ENCODE measurements at regions not wholly inside any gene's neighbourhood (a gene's known extent, or its start where the extent isn't known, plus 50 kb on each side); places are given as distances from the start of the nearest gene placed in this dataset.

- TF ChIP-seq NFE2L1 (CRISPR knock-in tag; IDR thresholded peaks at IDR 0.05) = no peak
- no peak for TF ChIP-seq CDX4 (CRISPR knock-in tag; IDR thresholded peaks at IDR 0.05; ENCODE audit: borderline replicate concordance)
- TF ChIP-seq NR2C2 (CRISPR knock-in tag; IDR thresholded peaks at IDR 0.05) = no peak
- no peak for TF ChIP-seq ETV6 (CRISPR knock-in tag; IDR thresholded peaks at IDR 0.05)
- no peak for TF ChIP-seq ZBTB43 (CRISPR knock-in tag; IDR thresholded peaks at IDR 0.05)
These were observed 233.4 kb downstream of the CDC5L start (continued) for GRCh38 chr6:44620922-44621321.

GRCh38 chr6:44621846-44622245, 234.3 kb downstream of the CDC5L start:
- DNase-seq (ENCODE audit: low spot score) (no peak), ATAC-seq (no peak)
- no peak overlapping the region for H3K4me3 Mint-ChIP-seq
- no peaks in the 10 kb centered on the region for H3K36me3 Mint-ChIP-seq
- peaks cover 62% of the 10 kb centered on the region for H3K4me1 Mint-ChIP-seq
- POLR2A ChIA-PET = no interaction called here
- no peaks in the 10 kb centered on the region for H3K9me3 Mint-ChIP-seq
- H3K27me3 Mint-ChIP-seq (ENCODE audit: low read depth) = peaks cover 8% of the 10 kb centered on the region
- CTCF ChIA-PET = interaction anchor here (2.6 to 3.5 kb wide), 2 partner anchors 9 to 146 kb away, joined by 9 to 17 read pairs; no protein-coding TSS in a partner anchor
- H3K27ac Mint-ChIP-seq = no peak overlapping the region
- no peak for TF ChIP-seq ERG (CRISPR knock-in tag; IDR thresholded peaks at IDR 0.05)
- TF ChIP-seq ZNF671 (CRISPR knock-in tag; IDR thresholded peaks at IDR 0.05) = no peak
- no peak for TF ChIP-seq ZNF138 (CRISPR knock-in tag; conservative IDR thresholded peaks at IDR 0.05)
- no peak for TF ChIP-seq PREB (CRISPR knock-in tag; IDR thresholded peaks at IDR 0.05; ENCODE audit: borderline replicate concordance)
- no peak for TF ChIP-seq CBFB (CRISPR knock-in tag; IDR thresholded peaks at IDR 0.05; ENCODE audit: low read depth)
- no peak for TF ChIP-seq MAX (CRISPR knock-in tag; IDR thresholded peaks at IDR 0.05)
- TF ChIP-seq ZMAT4 (CRISPR knock-in tag; IDR thresholded peaks at IDR 0.05) = no peak
- no peak for TF ChIP-seq CTCF (IDR thresholded peaks at IDR 0.05)
- no peak for TF ChIP-seq ZBTB43 (CRISPR knock-in tag; IDR thresholded peaks at IDR 0.05)
- TF ChIP-seq FOXP4 (CRISPR knock-in tag; IDR thresholded peaks at IDR 0.05) = no peak
- no peak for TF ChIP-seq NFE2L1 (CRISPR knock-in tag; IDR thresholded peaks at IDR 0.05)
- TF ChIP-seq CREB1 (CRISPR knock-in tag; IDR thresholded peaks at IDR 0.05) = no peak
- TF ChIP-seq IRF1 (CRISPR knock-in tag; IDR thresholded peaks at IDR 0.05) = no peak
- TF ChIP-seq FOXP1 (CRISPR knock-in tag; IDR thresholded peaks at IDR 0.05; ENCODE audit: borderline replicate concordance) = no peak
- no peak for TF ChIP-seq ZNF396 (CRISPR knock-in tag; IDR thresholded peaks at IDR 0.05; ENCODE audit: borderline replicate concordance)
- no peak for TF ChIP-seq GABPB1 (CRISPR knock-in tag; IDR thresholded peaks at IDR 0.05)
- TF ChIP-seq AR (CRISPR knock-in tag; IDR thresholded peaks at IDR 0.05) = no peak
- TF ChIP-seq GTF2I (CRISPR knock-in tag; conservative IDR thresholded peaks at IDR 0.05) = no peak
